ENCODE measurements at regions not wholly inside any gene's neighbourhood (a gene's known extent, or its start where the extent isn't known, plus 50 kb on each side); places are given as distances from the start of the nearest gene placed in this dataset.

- DNase-seq: no peak
These were observed 413.4 kb downstream of the SOX9 start for GRCh38 chr17:72534265-72534664.

- DNase-seq: no peak
These were observed 414.0 kb downstream of the SOX9 start for GRCh38 chr17:72534776-72535175.

- no peak for DNase-seq
These were observed 414.5 kb downstream of the SOX9 start for GRCh38 chr17:72535346-72535745.

GRCh38 chr17:72535779-72536178, 415.0 kb downstream of the SOX9 start:
- DNase-seq: no peak

- no peak for DNase-seq
These were observed 416.0 kb downstream of the SOX9 start for GRCh38 chr17:72536788-72537187.

- no peak for DNase-seq
These were observed 417.6 kb downstream of the SOX9 start for GRCh38 chr17:72538443-72538842.

- no peak for DNase-seq
These were observed 418.1 kb downstream of the SOX9 start for GRCh38 chr17:72538901-72539352.

GRCh38 chr17:72539981-72540897, 419.4 kb downstream of the SOX9 start:
- no peak for DNase-seq

GRCh38 chr17:72542317-72542716, 421.5 kb downstream of the SOX9 start:
- no peak for DNase-seq

GRCh38 chr17:72545766-72546165, 424.9 kb downstream of the SOX9 start:
- DNase-seq: no peak

GRCh38 chr17:72553051-72553755, 432.4 kb downstream of the SOX9 start:
- no peak for DNase-seq

- no peak for DNase-seq
These were observed 433.7 kb downstream of the SOX9 start for GRCh38 chr17:72554508-72554907.

GRCh38 chr17:72555052-72555451, 434.2 kb downstream of the SOX9 start:
- DNase-seq: no peak

GRCh38 chr17:72556944-72557826, 436.4 kb downstream of the SOX9 start:
- DNase-seq: no peak

GRCh38 chr17:72558971-72559476, 438.2 kb downstream of the SOX9 start:
- DNase-seq: no peak

- no peak for DNase-seq
These were observed 439.8 kb downstream of the SOX9 start for GRCh38 chr17:72560303-72561247.

GRCh38 chr17:72561266-72561665, 440.4 kb downstream of the SOX9 start:
- DNase-seq: no peak

GRCh38 chr17:72561680-72562079, 440.9 kb downstream of the SOX9 start:
- no peak for DNase-seq

GRCh38 chr17:72562615-72563188, 441.9 kb downstream of the SOX9 start:
- DNase-seq: no peak

GRCh38 chr17:72563952-72564351, 443.1 kb downstream of the SOX9 start:
- DNase-seq: no peak

GRCh38 chr17:72565006-72565405, 444.2 kb downstream of the SOX9 start:
- no peak for DNase-seq
